HG02870 (cell line): ENCODE measurements at regions not wholly inside any gene's neighbourhood (a gene's known extent, or its start where the extent isn't known, plus 50 kb on each side); places are given as distances from the start of the nearest gene placed in this dataset.

Experiments used
- ATAC-seq: cut with Tn5 transposase; IDR thresholded peaks from one replicate; pipeline ENCODE4 v1.9.1; 2021; ENCODE audit warnings: mild to moderate bottlenecking, moderate library complexity; ENCODE audit not compliant: unreplicated experiment

DNA sequence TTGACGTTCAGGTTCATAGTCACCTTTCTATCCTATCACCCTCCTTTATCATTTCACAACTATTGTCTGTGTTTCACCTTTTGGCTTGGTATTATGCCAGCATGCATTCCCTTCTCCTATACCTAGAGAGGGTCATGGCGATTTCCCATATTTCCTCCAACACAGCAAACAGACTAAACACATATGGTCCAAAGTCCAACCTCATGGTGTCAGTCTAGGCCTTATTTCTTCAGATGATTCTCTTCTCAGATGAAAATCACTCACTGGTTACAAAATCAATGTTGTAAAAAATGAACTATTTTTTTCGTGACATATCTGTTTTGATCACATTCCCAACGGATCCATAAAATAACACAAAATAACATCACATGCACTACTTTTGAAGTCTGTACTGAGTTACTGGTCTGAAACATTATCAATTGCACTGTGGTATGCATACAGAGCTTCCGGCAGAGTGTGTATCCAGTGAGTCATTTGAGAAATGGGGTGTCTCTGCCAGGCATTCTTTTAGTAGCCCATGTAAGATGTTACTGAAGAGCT lies 204.8 kb upstream of the GALNT5 start:
- no peak for ATAC-seq

DNA sequence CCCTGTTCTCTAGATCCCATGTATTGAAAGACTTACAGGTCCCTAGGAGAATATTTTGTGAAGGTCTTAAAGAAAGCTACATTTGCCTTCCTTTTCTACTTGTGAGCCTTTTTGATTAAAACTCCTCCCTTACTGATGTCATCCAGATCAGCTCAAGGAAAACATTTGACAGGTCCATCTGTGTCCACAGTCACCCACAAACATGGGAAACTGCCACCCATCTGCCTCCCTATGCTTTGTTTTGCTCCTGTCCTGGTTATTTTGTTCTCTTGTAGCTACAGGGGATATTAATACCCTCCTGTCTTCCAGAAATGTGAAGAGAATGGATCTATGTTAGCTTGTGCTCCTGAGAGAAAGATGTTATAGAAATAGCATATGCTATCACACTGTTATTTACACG lies 203.6 kb upstream of the GALNT5 start:
- ATAC-seq, result no peak

- no peak for ATAC-seq
Observed at GRCh38 chr2:157055660-157056199, 201.8 kb upstream of the GALNT5 start.

DNA sequence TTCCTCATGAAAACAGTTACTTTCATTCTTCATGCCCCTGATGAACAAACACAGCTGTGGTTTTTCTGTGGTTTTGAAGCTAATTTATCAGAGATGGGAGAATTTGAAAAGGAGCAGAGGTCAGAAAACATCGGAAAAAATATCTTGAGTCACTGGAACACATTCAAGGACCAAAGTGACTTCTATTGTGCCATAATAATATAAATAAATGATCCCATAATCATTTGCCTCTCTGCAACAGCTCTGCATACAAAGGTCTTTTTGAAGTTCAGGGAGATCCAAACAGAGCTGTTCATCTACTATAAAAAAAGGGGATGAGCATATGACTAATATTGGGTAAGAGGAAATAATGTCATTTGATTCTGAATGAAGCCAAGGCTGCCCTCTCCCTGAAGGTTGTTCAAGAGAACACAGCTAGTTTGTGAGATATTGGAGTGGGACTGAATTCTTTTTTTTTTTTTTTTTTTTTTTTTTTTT lies 201.3 kb upstream of the GALNT5 start:
- no peak for ATAC-seq

GRCh38 chr2:157058161-157058560 lies 199.3 kb upstream of the GALNT5 start:
- ATAC-seq, result no peak

DNA sequence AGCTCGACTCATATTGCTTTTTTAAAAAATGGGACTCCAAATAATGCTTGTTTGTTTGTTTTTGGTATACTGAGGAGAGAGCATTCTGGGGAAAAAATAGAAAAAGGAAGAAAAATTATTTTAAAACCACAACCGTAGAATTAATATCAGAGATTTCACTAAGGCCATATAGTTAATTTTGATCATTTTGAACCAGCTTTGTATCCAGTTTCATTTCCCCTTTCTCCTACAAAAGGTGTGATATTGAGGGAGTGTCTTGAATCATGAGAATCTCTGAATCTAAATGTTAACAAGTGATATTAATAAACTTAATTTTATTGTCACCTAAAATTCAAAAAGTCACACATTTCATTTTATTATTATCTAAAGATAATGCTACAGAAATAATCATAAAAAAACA lies 198.5 kb upstream of the GALNT5 start:
- no peak for ATAC-seq

DNA sequence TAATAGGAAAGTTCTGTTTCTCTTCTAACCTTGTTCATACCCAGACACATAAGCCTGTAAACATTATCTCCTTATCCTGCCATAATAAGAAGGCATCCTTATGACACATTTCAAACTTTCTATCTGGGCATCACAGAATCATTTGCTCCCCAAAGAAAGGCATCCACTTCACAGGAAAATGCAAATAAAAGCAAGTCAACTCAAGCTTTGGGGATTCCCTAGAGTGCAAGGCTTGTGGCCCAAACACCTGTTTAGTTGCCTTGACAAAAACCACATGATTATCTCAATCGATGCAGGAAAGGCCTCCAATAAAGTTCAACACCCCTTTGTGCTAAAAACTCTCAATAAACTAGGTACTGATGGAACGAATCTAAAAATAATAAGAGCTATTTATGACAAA lies 195.7 kb upstream of the GALNT5 start:
- ATAC-seq, result peak; percentile 96

GRCh38 chr2:157067562-157067961 lies 189.9 kb upstream of the GALNT5 start:
- ATAC-seq, result no peak

DNA sequence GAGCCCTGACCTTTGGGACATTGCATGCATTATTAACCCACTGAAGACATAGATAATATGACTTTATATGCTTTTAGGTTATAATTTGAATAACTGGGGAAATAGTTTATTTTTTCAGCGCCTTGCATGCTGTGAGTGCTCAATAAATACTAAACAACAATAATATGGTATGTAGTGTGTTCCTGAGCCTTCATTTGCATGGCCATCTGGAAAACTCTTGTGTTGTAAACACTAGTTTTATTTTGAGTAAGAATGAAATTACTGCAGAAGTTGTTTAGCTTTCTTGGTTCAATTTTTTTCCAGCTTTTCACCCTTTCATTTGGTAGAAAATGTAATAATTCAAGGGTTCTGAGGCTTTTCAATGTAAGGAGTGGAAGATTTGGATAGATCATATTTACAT lies 189.3 kb upstream of the GALNT5 start:
- peak; percentile 56 for ATAC-seq

GRCh38 chr2:157075924-157076323 lies 181.6 kb upstream of the GALNT5 start:
- ATAC-seq, result no peak

DNA sequence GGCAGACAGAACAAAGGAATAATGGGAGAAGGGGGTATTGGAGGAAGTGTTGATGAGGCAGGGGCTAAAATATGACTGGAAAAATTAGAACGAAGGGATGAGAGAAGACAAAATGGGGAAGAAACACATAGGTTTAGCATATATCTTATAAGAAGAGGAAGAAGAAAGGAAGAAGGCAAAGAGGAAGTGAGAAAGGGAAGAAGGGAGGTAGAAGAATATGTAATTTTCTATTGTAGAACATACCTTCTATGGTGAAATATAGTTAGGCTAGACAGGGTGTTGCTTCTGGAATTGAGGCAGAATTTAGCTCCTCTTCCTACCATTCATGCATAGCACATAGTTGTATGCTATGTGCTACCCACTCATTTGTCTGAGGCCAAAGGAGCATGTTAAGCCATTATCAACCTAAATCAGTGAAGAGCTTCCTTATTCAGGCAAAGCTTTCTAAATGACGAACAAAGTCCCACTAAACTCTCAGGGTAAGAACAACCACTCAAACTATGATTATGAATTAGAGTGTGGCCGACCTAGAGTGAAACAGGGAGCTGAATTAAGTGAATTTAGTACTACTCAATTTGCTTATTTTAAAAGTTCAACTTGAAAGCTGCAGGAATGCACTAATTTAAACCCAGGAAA lies 180.9 kb upstream of the GALNT5 start:
- peak; percentile 80 for ATAC-seq

DNA sequence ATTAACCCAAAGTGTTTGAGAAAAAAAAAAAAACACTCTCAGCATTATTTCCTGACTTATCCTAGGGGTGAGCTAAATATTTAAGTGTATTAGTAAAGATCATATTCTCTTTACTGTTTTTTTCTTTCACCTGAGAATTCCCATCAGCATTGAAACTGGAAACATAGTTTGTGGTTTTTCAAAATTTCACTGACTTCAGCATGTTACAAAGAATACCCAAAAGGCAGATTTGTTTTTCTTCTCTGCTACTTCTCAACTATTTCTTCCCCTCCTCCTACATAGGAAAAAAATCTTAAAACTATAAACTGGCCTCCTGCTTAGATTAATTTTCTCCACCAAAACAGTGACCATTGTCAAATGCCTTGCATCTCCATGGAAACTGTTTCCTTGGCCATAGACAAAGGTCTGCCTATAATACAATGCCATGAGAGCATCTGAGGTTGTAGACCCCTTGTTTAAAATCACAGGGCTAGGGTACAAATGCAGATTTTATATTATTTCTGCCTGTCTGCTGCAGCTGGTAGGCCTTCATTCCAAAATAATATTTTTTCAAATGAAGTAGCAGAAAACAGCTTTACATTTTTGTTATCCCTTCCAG lies 179.7 kb upstream of the GALNT5 start:
- no peak for ATAC-seq

DNA sequence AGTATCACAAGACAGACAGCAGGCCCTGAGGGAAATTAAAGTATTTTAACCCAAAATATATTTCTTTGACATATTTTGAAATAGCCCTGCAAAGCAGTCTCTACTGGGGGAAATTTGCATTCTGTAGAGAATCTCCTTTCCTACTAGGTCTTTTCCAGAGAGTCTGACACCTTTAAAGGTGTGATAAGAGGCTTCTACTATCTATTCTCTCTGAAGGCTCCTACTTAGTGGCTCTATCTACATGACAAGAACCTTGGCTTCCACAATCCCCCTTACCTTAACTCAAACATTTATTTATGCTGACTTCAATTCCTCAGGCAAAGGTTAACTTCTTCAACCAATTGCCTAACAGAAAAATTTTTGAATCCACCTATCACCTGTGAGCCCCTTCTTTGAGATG lies 174.6 kb upstream of the GALNT5 start:
- no peak for ATAC-seq

GRCh38 chr2:157085522-157085921 lies 172.0 kb upstream of the GALNT5 start:
- ATAC-seq, result no peak

GRCh38 chr2:157087373-157088002 lies 170.0 kb upstream of the GALNT5 start:
- no peak for ATAC-seq

DNA sequence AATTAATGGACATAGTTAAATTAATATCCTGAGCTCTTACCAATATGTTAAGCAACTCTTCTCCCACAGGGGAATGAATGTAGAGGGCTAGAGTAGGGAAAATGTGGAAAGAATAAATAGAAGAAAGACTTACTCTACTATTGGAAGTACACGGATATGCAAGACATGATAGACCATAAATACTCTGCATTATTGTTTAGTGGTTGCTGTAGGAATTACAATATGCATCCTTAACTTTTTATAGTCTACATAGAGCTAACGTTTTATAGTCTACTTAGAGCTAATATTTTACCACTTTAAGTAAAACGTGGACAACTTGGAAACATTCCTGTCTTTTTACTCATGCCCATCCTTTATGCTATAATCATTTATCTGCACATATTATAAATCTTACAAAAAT lies 163.8 kb upstream of the GALNT5 start:
- ATAC-seq, result no peak

GRCh38 chr2:157105372-157105771 lies 152.1 kb upstream of the GALNT5 start:
- no peak for ATAC-seq

- ATAC-seq, result no peak
Observed at GRCh38 chr2:157106950-157107349, 150.6 kb upstream of the GALNT5 start.

DNA sequence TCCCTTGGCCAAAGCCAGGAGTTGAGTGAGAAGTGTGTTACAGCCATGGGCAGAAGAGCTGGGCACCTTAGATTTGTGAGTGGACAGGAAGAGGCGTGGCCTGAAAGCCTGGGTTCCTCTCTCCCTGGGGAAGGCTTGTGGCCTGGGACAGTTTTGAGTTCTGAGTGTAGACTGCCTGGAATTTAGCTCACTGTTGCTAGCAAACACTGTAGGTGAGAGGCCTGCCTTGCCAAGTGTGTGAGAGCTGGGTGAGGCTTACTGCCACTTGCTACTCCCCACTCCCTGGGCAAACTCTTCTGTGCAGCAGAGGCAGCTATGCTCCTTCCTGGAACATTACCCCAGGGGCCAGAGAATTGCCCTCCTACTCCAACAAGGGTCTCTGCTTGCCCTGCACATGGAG lies 150.0 kb upstream of the GALNT5 start:
- ATAC-seq, result no peak

DNA sequence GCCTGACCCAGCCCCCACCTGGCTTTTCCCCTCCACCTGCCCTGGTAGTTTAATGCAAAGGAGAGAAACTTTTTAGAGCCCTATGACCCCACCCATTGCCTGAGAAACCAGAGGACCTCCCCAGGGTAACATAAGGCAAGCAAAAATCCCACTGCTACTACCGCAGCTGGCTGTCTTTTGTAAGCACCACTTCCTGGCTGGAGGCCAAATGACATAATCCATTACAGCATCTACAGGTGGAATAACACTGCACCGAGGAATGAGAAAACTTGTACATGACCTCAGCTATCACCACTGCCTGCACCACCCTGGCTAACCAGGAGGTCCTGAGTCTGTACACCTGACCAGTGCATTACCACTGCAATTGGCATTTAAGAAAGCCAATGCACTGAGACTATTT lies 149.6 kb upstream of the GALNT5 start:
- no peak for ATAC-seq

DNA sequence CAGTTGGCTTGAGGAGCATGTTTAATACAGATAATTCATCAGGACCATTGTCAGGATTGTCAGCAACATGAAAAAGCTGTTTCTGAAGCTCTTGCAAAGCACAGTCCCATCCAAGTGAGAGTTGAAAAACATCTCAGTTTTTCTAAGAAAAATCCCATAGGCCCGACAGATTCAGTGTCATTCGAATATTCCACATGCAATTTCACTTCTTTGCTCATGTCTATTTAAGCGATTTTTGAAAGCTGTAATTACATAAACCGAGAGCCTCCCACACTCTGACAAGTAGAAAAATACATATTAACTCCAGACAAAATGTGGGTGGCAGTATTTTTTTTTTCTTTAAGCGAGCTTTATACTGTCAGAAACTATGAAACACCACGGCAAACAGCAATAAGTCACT lies 134.7 kb upstream of the GALNT5 start:
- no peak for ATAC-seq

- ATAC-seq, result no peak
Observed at GRCh38 chr2:157124731-157125130, 132.8 kb upstream of the GALNT5 start.
